ENCODE measurements at regions not wholly inside any gene's neighbourhood (a gene's known extent, or its start where the extent isn't known, plus 50 kb on each side); places are given as distances from the start of the nearest gene placed in this dataset.

DNA sequence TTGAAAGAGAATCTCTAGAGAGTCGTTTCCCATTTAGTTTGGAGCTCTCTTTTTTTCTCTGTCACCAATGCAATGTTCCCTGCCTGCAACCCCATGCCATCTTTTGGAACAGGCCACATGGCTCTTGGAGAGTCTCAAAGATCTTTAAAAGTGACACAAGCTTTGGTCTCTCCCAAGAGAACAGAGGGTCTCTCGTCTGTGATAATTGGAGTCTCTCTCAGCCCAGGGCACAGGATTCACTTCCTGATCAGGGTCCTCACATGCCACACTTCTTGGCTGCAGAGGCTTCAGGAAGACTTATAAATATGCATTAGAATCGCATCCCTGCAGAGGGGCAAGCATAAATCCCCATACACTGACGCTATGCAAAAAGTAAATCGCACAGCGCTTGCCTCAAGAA, 240.5 kb downstream of the IRS2 start:
- no peak overlapping the region for H3K4me2 ChIP-seq (ENCODE audit: insufficient read depth, insufficient read length, low read length)
- H2BK12ac ChIP-seq (ENCODE audit: insufficient read length, low read depth, low read length), result no peak overlapping the region
- no peak overlapping the region for H2BK120ac ChIP-seq (ENCODE audit: low read depth, low read length, poor library complexity, severe bottlenecking)
- Mint-ChIP-seq H3K9me3 (no peaks in the 10 kb centered on the region), H3K36me3 (ENCODE audit: insufficient read depth in 1 of 3, low read depth in 3 of 3) (0 out of 7 replicates have a peak, but pooled peaks cover 0 to 2% (median 0%) of the 10 kb centered on the region in 3 experiments), H3K4me3 (peak overlapping the region; percentile 30 to 41; a peak in 4 of 5 replicates), H3K27me3 (ENCODE audit: low read depth) (no peaks in the 10 kb centered on the region), H3K4me1 (peaks cover 40 to 47% of the 10 kb centered on the region in 2 experiments), H3K27ac (peak overlapping the region; percentile 81 to 93 (median 89))
- no peak overlapping the region for H2AK5ac ChIP-seq (ENCODE audit: insufficient read length, low read length)
- H3K18ac ChIP-seq (ENCODE audit: insufficient read length, low read depth, low read length), result no peak overlapping the region
- H3T11ph ChIP-seq (ENCODE audit: low read length), result no peak overlapping the region
- H4K20me1 ChIP-seq (ENCODE audit: control insufficient read depth, insufficient read depth, insufficient read length), result no peaks in the 10 kb centered on the region
- H3K9me3 ChIP-seq (ENCODE audit: control insufficient read depth, low read depth, low read length), result no peaks in the 10 kb centered on the region
- H4K5ac ChIP-seq (ENCODE audit: insufficient read length, low read depth, low read length), result no peak overlapping the region
- no peak overlapping the region for H4K8ac ChIP-seq (replicated peaks; ENCODE audit: insufficient read length, low read depth, low read length)
- no peak overlapping the region for H3K27ac ChIP-seq (ENCODE audit: insufficient read length, low read depth, low read length)
- no peak overlapping the region for H3K4ac ChIP-seq (ENCODE audit: low read depth, low read length)
- H3K23me2 ChIP-seq (ENCODE audit: insufficient read length, low read depth, low read length, poor library complexity, severe bottlenecking), result no peaks in the 10 kb centered on the region
- no CpG with 5 or more reads among the region's 6 CpGs for WGBS (ENCODE audit: extremely low coverage, insufficient read length, low lambda C conversion rate)
- no peak overlapping the region for H4K91ac ChIP-seq (ENCODE audit: insufficient read length, low read depth, low read length)
- H2AFZ ChIP-seq (ENCODE audit: low read length), result peak overlapping the region; percentile 43
- H3K79me1 ChIP-seq (ENCODE audit: insufficient read depth, low read depth, low read length, poor library complexity, severe bottlenecking), result no peaks in the 10 kb centered on the region
- no peak overlapping the region for H3K14ac ChIP-seq (ENCODE audit: insufficient read depth, low read length)
- H3K79me2 ChIP-seq (ENCODE audit: insufficient read depth, low read length), result no peaks in the 10 kb centered on the region
- no peaks in the 10 kb centered on the region for H3K27me3 ChIP-seq (ENCODE audit: insufficient read depth, low read length)
- no peak overlapping the region for H3K56ac ChIP-seq (ENCODE audit: insufficient read length, low read depth, low read length)
- no peak overlapping the region for H3K23ac ChIP-seq (ENCODE audit: insufficient read length, low read depth, low read length)
- no peak overlapping the region for H2BK5ac ChIP-seq (ENCODE audit: insufficient read length, low read length)
- TF ChIP-seq, protein P1, sequence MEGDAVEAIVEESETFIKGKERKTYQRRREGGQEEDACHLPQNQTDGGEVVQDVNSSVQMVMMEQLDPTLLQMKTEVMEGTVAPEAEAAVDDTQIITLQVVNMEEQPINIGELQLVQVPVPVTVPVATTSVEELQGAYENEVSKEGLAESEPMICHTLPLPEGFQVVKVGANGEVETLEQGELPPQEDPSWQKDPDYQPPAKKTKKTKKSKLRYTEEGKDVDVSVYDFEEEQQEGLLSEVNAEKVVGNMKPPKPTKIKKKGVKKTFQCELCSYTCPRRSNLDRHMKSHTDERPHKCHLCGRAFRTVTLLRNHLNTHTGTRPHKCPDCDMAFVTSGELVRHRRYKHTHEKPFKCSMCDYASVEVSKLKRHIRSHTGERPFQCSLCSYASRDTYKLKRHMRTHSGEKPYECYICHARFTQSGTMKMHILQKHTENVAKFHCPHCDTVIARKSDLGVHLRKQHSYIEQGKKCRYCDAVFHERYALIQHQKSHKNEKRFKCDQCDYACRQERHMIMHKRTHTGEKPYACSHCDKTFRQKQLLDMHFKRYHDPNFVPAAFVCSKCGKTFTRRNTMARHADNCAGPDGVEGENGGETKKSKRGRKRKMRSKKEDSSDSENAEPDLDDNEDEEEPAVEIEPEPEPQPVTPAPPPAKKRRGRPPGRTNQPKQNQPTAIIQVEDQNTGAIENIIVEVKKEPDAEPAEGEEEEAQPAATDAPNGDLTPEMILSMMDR (conservative IDR thresholded peaks at IDR 0.05), result no peak
- no peak overlapping the region for H2BK15ac ChIP-seq (ENCODE audit: low read depth, low read length)
- DNase-seq, result no peak
- no peaks in the 10 kb centered on the region for H3K4me1 ChIP-seq (ENCODE audit: insufficient read depth, low read length)
- H2BK20ac ChIP-seq (ENCODE audit: low read depth, low read length, poor library complexity, severe bottlenecking), result no peak overlapping the region
- no peak overlapping the region for H3K9ac ChIP-seq (ENCODE audit: extremely low read depth, insufficient read length, low read length)

All from H9 (cell line).